ENCODE measurements at regions not wholly inside any gene's neighbourhood (a gene's known extent, or its start where the extent isn't known, plus 50 kb on each side); places are given as distances from the start of the nearest gene placed in this dataset.

DNA sequence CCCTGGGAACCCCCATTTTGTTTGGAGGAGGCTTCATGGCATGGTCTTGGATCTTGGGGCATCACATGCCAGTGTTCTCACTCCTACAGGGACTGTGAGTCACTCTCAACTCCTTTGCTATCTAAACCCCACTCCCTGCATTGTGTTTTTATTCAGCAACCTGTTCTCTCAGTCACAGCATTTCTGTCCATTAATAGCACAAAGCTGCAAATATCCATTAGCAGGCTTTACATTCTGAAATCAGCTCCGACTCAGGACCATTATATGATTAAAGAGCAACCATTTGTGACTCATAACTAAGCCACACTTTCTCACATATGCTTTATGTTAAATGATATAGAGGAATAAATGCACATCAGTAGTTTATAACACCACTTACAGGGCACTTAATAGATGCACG lies 462.1 kb upstream of the BRINP1 start:
- DNase-seq (ENCODE audit: low read depth, low spot score), result no peak

DNA sequence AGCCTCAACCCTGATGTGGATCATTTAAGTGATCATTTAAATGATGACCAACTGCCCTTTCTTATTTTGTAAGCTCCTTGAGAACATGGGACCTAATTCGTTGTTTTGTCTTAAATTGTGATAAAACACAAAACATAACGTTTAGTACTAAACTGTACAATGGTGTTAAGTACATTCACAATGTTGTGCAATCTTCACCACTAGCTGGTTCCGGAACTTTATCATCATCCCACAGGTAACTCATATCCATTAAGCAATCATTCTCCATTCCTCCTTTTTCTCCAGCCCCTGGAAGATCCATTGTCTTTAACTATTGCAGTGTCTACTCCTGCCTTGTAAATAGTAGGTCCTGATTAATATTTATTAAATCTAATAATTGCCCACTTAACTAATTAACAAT lies 460.5 kb upstream of the BRINP1 start:
- no peak for DNase-seq (ENCODE audit: low read depth, low spot score)

DNA sequence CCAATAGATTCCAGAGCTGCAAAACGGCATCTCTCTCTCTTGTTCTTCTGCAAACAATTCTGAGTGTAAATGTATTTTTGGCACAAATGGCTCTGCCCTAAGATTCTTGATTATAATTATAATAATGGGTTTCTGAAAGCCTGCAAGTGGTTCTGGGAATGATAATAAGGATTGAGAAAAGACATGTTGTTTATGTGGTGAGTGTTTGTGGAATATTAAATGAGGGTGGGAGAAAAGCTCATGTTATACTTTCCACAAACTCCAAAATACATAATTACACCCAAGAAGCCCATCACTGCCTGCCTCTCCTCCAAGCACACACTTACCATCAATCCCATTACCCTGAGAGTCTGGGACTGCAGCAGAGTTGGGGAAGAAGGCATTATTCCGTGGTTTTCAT lies 460.0 kb upstream of the BRINP1 start:
- DNase-seq (ENCODE audit: low read depth, low spot score), result no peak

DNA sequence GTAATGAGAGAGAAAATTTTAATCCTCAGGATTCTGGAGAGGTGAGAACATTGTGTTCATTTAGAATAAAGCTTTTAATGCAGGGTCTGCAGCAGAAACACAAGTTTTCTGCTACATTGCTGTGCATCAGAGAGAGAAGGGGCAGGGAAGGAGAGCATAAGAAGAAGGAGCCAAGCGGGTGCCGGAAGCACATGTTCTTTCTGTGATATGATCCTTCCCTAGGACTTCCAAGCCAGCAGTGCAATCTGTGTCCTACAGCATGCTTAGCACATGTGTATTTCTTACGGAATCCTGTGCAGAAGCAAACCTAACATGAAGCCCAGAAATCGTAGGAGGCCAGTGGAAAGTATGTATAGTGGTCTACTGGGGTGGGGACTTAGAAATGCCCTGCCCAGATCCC lies 458.3 kb upstream of the BRINP1 start:
- no peak for DNase-seq (ENCODE audit: low read depth, low spot score)

DNA sequence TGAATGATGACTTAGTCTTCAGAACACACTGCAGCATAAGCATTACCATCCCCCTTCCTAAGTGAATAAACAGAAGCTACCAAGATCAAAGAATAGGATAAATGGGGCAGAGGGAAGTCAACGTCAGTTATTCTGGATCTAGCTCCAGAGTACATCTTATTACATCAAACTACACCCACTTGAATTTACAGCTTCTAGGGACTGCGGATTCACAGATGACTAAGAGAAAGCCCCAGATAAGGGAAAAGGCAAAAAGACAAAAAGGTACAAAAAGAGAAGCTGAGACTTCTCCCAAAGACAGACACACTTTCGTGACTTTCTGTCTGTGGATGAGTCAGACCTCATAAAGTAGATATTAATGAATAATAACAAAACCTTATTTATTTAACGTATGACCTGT lies 457.9 kb upstream of the BRINP1 start:
- DNase-seq (ENCODE audit: low read depth, low spot score), result no peak

DNA sequence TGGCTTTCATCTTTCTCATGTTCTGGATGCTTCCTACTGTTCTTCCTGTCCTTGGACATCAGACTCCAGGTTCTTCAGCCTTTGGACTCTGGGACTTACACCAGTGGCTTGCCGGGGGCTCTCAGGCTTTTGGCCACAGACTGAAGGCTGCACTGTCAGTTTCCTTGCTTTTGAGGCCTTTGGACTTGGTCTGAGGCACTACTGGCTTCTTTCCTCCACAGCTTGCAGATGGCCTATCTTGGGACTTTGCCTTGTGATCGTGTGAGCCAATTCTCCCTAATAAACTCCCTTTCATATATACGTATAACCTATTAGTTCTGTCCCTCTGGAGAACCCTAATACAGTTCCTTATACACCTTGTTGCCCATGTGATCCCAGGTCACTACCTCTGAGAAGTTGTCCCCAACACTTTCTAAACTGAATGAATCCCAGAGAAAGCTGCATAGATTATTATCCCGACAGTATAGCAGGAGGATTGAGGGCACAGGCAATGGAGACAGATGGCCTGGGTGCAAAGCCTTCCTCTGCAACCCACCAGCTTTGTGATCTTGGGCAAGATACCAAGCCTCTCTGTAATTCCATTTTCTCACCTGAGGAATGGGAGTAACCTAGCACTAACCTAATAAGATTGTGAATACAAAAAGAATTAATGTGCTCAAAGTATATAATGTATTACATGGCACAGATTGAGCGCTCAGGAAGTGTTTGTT lies 449.6 kb upstream of the BRINP1 start:
- DNase-seq (ENCODE audit: low read depth, low spot score), result no peak

DNA sequence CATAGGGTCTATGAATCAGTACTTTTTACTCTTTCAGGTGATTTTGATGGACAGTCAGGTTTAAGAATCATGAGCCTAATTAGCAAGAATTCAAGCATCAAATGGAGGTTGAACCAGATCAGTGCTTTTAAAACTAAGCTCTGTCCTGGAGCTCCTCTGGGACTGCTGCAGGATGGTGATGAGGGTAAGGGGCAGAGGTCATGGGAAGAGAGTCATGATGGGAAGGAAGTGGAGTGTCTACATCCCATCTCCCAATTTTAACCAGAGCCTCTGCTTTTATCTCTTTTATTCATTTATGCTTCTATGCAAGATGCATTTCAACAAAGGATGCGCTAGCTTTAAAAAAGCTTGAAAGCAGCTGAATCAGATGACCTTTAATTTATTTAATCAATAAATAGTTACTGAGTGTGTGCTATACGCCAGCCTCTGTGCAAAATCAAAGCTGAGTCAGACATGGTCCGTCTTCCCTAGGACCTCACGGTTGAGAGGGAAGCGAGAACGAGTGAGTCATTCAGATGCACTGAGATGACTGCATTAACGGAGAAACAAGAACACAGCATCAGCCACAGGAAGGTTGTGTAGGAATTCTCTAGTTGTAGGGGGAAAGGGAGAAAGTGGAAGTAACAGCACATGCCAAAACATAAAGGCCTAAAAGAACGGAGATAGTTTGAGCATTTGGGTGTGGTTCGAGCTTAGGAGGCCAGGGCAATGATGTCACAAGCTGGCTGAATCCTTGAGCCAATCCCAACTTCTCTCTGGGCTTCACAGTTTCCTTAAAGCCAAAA lies 441.6 kb upstream of the BRINP1 start:
- no peak for DNase-seq (ENCODE audit: low read depth, low spot score)

DNA sequence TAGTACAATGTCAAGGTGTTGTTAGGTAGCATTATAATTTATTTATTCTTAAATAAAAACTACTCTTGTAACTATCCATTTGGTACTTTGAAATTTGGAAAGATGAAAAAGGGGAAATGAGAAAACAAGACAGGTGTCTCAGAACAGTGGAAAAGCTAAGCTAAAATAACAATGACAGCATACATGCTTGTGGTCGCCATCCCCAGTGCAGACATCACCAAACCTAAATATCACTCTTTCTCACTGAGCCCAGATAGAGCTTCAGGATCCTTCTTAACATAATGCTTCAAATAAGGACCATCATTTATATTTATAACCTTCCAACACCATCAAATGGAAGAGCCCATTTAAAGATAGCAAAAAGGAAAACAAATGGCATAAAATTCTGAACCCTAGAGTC lies 434.4 kb upstream of the BRINP1 start:
- no peak for DNase-seq (ENCODE audit: low read depth, low spot score)

DNA sequence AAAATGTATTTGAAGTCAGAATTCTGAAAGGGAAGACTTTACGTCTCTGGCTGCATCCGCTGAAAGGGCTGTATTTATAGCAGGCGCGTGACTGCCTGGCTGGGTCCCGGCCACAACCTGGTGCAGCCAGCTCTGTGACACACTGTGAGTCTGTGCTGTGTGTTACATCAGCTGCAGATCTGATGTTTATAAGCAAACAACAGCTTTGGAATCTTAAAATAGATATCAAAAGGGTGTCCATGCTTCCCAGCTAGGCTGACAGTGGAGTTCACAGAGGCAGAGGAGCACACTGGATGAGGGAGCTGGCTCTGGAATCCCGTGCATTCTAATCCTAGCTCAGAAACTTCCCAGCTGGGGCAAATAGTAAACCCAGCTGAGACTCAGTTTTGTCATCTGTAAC lies 433.4 kb upstream of the BRINP1 start:
- DNase-seq (ENCODE audit: low read depth, low spot score), result no peak

DNA sequence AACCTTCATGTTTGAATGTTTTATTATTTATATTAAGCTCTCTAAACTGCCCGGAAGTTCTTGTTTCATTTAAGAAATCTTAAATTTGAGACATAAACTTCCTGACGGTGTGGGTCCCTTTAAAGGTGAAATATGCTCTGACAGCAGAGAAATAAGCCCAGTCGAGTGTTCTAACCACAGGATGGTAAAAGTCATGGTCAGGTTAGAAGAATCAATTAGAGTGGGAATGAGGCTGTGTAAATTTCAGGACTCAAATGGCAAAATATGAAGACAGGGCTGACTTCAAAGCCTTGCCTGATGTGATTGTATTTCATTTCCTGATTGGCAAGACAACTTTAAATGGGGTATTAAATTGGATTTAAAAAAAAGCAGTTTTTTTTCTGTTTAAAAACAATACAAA lies 432.9 kb upstream of the BRINP1 start:
- no peak for DNase-seq (ENCODE audit: low read depth, low spot score)

DNA sequence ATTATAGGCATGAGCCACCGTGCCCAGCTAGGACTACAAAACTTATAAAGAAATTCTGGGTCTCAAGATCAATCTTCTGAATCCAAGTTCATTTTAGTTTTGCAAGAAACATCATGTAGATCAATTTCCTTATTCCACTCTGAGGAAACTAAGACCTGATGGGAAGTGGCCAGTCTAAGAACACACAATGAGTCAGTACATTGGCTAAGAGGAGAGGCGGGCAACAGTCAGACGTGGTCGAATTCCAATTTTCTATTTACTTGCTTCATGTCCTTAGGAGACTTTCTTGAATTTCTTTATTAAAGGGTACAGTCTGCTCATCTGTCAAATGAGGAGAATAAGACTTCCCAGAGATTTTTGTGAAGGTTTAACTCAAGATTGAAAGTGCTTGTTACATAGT lies 432.1 kb upstream of the BRINP1 start:
- DNase-seq (ENCODE audit: low read depth, low spot score), result no peak

DNA sequence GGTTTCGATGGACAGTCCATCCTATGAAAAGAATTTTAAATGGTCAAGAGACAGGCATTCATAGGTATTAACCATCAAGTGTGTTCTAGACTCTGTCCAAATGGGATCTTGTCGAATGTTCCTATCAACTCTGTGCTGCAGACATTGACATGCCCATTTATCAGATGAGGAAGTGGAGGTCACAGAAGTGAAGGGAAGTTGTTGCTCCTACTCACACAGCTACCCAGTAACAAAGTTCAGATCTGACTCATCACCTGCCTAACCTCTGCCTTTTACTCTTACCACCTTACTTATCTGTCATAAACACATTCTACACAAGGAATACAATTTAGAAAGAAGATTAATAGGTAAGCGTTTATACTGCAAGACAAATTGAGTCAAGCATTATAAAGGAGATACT lies 426.2 kb upstream of the BRINP1 start:
- DNase-seq (ENCODE audit: low read depth, low spot score), result no peak

DNA sequence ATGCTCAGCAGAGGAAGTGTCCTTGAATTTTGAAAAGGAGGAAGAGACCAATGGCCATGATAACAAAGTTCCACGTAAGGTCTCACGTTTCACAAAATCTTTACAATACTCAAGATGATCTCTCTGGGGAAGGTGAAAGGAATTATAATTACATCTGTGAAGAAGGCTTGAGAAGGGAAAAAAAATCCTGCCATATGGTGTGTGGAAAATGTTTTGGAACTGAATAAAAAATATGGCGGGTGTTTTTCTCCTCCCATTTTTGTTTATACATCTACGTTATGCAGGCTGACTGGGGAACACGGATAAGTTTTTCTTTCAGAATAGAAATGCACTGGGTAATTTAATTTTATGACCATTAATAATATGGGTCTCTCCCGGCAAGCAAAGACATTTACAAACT lies 425.6 kb upstream of the BRINP1 start:
- DNase-seq (ENCODE audit: low read depth, low spot score), result no peak

DNA sequence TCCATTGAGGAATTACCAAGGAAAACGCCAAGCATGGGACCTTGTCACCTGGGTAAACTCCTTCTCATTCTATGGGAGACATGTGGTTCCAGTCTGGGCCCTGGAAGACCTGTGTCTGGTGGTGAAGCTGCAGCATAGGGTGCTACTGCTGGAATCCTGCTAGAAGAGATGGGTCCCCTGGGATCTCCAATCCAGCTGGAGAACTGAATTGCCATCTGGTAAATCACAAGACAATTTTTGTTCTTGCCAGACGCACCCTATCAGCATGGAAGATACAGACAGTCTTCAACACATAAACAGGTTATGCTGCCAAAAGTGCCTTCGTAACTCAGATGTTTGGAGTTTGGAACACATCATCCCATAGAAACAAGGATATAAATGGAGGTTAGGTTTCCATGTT lies 424.0 kb upstream of the BRINP1 start:
- no peak for DNase-seq (ENCODE audit: low read depth, low spot score)

DNA sequence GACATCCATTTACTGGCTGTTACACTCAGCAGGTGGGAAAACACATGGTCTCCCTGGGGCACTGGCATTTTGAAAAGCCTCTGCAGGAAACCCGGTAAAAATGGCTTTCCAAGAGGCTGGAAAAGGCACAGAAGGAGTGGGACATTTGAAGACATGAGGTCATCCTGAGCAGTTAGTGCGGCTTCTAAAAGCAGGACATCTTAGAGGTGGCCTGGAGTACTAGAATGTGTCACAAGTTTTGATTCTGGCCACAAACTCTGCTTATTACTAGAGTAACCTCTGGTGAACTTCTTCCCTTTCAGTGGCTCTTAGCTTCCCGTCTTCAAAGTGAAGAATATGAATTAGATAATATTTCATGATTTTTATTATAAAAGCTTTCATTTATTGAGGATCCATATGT lies 423.0 kb upstream of the BRINP1 start:
- DNase-seq (ENCODE audit: low read depth, low spot score), result no peak

DNA sequence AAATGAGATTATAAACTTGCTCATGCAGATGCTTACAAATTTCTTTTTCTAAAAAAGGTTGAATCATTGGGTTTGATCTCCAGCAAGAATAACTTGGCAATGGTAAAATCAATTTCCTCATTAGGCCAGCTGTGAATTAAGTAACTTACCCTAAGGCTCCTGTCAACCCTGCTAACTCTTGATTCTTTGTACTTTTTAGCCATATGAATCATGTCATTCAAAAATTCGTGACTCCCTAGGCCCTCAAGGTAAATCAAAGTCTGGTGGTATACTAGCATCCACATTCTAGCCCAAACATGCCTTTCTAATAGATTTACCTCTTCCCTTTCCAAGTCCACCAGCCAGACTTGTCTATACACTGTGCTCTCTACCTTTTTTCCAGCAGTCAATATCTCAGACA lies 420.8 kb upstream of the BRINP1 start:
- DNase-seq (ENCODE audit: low read depth, low spot score), result no peak

DNA sequence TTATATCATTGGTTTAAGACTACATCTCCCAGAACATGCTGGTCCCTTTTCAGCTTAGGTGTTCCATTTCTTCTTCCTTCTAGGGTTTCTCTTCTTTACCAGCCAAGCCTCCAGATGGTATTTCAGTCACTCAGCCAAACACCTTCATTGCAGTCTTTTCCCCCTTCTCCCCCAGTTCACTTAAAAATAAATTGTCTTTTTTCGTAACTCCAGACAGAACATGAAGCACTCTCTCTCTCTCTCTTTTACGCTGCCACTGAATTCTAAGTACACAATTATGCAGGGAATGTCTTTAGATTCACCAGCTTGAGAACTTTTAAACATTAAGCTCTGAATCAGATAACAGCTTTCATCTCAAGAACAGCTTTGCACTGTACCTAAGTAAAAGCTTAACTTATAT lies 419.7 kb upstream of the BRINP1 start:
- no peak for DNase-seq (ENCODE audit: low read depth, low spot score)

DNA sequence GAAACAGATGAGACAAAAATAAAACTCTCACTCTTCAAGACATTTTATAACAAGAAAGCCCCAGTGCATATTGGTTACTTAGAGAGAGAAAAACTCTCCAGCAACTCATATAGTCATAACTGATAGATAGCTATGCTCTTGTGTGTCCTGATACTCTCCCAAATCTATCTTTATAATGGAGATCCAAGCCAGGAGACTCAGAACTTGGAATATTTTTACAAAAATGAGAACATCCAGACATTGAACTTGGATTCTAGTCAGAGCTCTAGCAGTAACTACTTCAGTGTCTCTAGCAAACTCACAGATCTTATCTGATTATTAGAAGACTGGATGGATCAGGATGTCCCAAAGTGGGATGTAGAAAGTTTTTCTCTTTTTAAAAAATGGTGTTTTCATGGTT lies 412.7 kb upstream of the BRINP1 start:
- no peak for DNase-seq (ENCODE audit: low read depth, low spot score)

DNA sequence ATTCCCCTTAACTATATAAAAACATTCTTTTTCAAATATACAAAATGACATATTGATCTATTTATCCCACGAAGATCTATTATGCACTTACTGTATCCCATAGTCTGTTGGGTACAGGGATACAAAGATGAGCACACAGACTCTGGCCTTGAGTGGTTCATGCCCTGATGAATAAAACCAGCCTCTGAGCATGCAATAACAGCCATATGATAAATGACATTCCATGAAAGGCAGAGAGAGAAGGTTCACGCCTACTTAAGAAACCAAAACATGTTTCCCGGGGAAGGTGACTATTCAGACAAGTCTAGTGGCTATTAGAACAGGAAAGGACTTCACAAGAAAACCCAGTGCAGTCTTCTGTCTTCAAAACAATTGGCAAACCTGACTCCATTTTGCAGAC lies 406.2 kb upstream of the BRINP1 start:
- no peak for DNase-seq (ENCODE audit: low read depth, low spot score)

DNA sequence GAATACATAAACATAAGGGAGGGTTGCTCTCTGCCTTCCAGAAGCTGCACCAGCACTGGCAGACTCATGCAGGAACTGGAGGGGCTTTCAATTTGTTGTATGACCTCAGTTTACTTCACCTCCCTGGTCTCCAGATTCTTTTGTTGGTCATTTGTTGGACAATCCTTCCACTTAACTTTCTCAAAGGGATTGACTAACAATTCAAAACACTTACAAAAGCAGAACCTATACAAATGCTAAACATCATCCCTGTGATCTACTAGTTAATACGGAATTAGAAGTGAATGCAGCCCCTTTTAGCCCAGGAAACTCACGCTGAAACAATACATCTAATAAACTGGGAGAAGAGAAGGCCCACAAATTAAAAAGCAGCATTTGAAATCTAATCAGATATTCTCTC lies 404.6 kb upstream of the BRINP1 start:
- no peak for DNase-seq (ENCODE audit: low read depth, low spot score)

DNA sequence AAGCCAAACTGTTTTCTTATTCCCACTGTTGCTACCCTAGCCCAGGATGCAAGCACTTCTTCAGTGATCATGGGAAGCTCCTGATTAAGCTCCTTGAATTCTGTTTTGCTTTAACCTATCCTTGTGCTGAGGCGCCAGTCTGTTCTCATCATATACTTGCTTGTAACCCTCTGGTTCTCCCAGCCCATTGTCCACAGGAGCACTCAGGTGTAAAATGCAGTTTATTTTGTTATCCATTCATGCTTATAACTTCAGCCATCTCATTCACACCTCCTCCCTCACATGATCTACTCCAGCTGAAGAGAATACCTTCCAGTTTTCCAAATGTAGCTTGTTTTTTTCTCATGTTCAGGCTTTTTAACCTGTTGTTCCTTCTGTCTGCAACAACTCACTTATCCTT lies 402.1 kb upstream of the BRINP1 start:
- DNase-seq (ENCODE audit: low read depth, low spot score), result no peak

DNA sequence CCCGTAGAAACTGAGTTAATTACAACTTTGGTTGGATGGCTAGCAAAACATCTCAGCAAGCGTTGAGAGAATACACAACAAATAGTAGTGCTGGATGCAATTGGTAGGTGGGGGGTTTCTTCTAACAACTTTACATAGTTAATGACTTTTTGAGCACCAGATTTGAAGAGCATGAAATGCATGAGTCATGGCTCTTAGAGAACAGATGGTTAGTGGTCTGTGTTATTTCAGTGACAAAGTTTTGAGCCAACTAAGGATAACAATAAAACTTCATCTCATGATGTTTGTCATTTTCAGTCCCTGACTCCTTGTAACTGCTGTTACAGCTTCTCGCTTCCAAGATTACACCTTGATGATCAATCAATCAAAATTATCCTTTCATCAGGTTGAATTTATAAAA lies 399.0 kb upstream of the BRINP1 start:
- DNase-seq (ENCODE audit: low read depth, low spot score), result no peak

DNA sequence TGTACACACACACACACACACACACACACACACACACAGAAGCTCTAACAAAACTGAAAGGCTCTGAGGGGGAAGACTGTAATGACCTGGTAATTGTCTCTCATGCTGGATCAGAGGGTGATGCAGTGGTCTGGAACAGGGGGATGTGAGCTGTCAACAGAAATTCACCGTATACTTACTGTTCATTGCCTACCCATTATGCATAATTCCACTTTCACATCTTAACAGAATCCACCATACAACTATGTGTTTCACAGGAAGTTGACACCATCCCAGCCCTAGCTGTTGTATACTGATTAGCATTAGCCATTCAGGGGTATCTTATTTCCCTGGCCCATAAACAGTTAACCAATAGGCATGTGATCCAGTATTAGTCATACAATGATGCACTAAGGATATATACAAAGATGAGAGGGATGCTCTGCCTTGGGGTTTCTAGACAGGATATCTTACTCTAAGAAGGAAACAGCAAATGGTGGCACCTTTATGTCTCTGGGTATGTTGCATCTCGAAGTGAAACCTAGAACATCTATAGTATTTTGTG lies 396.5 kb upstream of the BRINP1 start:
- DNase-seq (ENCODE audit: low read depth, low spot score), result no peak

Measured in pulmonary artery endothelial cell (primary cell).